ENCODE measurements at regions not wholly inside any gene's neighbourhood (a gene's known extent, or its start where the extent isn't known, plus 50 kb on each side); places are given as distances from the start of the nearest gene placed in this dataset.

GRCh38 chr12:91672130-91672529 lies 473.5 kb downstream of the BTG1 start:
- H3K27me3 ChIP-seq (ENCODE audit: insufficient read depth, low read depth), result no peaks in the 10 kb centered on the region
- H3K4me3 ChIP-seq, result no peak overlapping the region
- H3K4me1 ChIP-seq (replicated peaks; ENCODE audit: insufficient read depth), result no peaks in the 10 kb centered on the region
- no peak for TF ChIP-seq EZH2 (IDR thresholded peaks at IDR 0.05; ENCODE audit: low read depth)
- TF ChIP-seq CTCF (conservative IDR thresholded peaks at IDR 0.05), result no peak
- H3K9me2 ChIP-seq (ENCODE audit: insufficient read depth), result no peaks in the 10 kb centered on the region
- no peaks in the 10 kb centered on the region for H3K36me3 ChIP-seq (ENCODE audit: low read depth)
- intact Hi-C loops (cut with micrococcal nuclease; ENCODE audit: unreplicated experiment), result no loop called here
- H3K27ac ChIP-seq, result no peak overlapping the region
- CTCF ChIA-PET, result no interaction called here
- DNase-seq, result no peak
- no peaks in the 10 kb centered on the region for H3K79me2 ChIP-seq (ENCODE audit: low read depth)
- no peaks in the 10 kb centered on the region for H4K20me1 ChIP-seq (ENCODE audit: insufficient read depth)
- H3K9me3 ChIP-seq (ENCODE audit: insufficient read depth, low read depth), result 0 out of 2 replicates have a peak, but pooled peaks cover 4% of the 10 kb centered on the region
- H2AFZ ChIP-seq, result no peak overlapping the region
- no TSS peak for BruUV-seq (replicated peaks)
- no peaks in the 10 kb centered on the region for H3F3A ChIP-seq (ENCODE audit: insufficient read depth, low read depth)
- POLR2A ChIA-PET (ENCODE audit: unreplicated experiment), result no interaction called here
- H3K4me2 ChIP-seq, result no peak overlapping the region

GRCh38 chr12:91667694-91668093 lies 478.0 kb downstream of the BTG1 start:
- Histone ChIP-seq H3K9me2 (ENCODE audit: insufficient read depth) (no peaks in the 10 kb centered on the region), H3K9me3 (ENCODE audit: insufficient read depth, low read depth) (0 out of 2 replicates have a peak, but pooled peaks cover 4% of the 10 kb centered on the region), H4K20me1 (ENCODE audit: insufficient read depth) (no peaks in the 10 kb centered on the region), H3F3A (ENCODE audit: insufficient read depth, low read depth) (no peaks in the 10 kb centered on the region), H3K27ac (no peak overlapping the region), H3K27me3 (ENCODE audit: insufficient read depth, low read depth) (no peaks in the 10 kb centered on the region), H2AFZ (no peak overlapping the region), H3K79me2 (ENCODE audit: low read depth) (no peaks in the 10 kb centered on the region), H3K4me1 (replicated peaks; ENCODE audit: insufficient read depth) (no peaks in the 10 kb centered on the region), H3K4me2 (no peak overlapping the region), H3K36me3 (ENCODE audit: low read depth) (no peaks in the 10 kb centered on the region), H3K4me3 (no peak overlapping the region)
- no peak for DNase-seq
- TF ChIP-seq EZH2 (IDR thresholded peaks at IDR 0.05; ENCODE audit: low read depth), result no peak
- intact Hi-C loops (cut with micrococcal nuclease; ENCODE audit: unreplicated experiment), result no loop called here
- POLR2A ChIA-PET (ENCODE audit: unreplicated experiment), result interaction anchor here (0.7 kb wide), 1 partner anchor 55 kb away, joined by 5 read pairs; no protein-coding TSS in a partner anchor
- CTCF ChIA-PET, result no interaction called here
- BruUV-seq (replicated peaks), result no TSS peak

DNA sequence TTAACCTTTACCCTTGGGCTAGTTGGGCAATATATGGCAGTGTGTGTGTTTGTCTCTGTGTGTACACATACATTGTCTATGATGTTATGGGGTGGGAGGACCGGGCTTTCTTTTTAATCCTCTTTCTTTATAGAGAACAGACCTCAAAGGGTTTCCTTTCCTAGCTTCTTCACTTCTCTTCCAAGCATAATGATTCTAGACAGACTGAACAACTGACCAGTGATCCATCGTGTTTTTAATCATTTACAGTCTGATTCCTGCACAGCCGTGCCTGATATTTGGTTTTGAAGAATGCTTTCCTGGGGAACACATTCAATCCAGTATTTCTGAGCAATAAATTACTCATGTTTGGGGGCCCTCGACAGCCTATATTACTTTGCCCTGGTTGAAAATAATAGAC lies 481.1 kb upstream of the DCN start:
- no peaks in the 10 kb centered on the region for H3K4me1 ChIP-seq (replicated peaks; ENCODE audit: insufficient read depth)
- intact Hi-C loops (cut with micrococcal nuclease; ENCODE audit: unreplicated experiment), result no loop called here
- H3K36me3 ChIP-seq (ENCODE audit: low read depth), result no peaks in the 10 kb centered on the region
- no peaks in the 10 kb centered on the region for H3K79me2 ChIP-seq (ENCODE audit: low read depth)
- no TSS peak for BruUV-seq (replicated peaks)
- no peaks in the 10 kb centered on the region for H3K9me3 ChIP-seq (ENCODE audit: insufficient read depth, low read depth)
- no peak overlapping the region for H3K27ac ChIP-seq
- ChIA-PET POLR2A (ENCODE audit: unreplicated experiment) (no interaction called here), CTCF (no interaction called here)
- H3F3A ChIP-seq (ENCODE audit: insufficient read depth, low read depth), result no peaks in the 10 kb centered on the region
- no peak overlapping the region for H2AFZ ChIP-seq
- H3K9me2 ChIP-seq (ENCODE audit: insufficient read depth), result no peaks in the 10 kb centered on the region
- DNase-seq, result no peak
- H3K4me3 ChIP-seq, result no peak overlapping the region
- no peaks in the 10 kb centered on the region for H3K27me3 ChIP-seq (ENCODE audit: insufficient read depth, low read depth)
- H4K20me1 ChIP-seq (ENCODE audit: insufficient read depth), result no peaks in the 10 kb centered on the region
- no peak for TF ChIP-seq CTCF (conservative IDR thresholded peaks at IDR 0.05)
- TF ChIP-seq EZH2 (IDR thresholded peaks at IDR 0.05; ENCODE audit: low read depth), result no peak
- no peak overlapping the region for H3K4me2 ChIP-seq

- Histone ChIP-seq H4K20me1 (ENCODE audit: insufficient read depth) (no peaks in the 10 kb centered on the region), H3K4me3 (no peak overlapping the region), H3K9me2 (ENCODE audit: insufficient read depth) (no peaks in the 10 kb centered on the region), H2AFZ (no peak overlapping the region), H3K36me3 (ENCODE audit: low read depth) (no peaks in the 10 kb centered on the region), H3K79me2 (ENCODE audit: low read depth) (no peaks in the 10 kb centered on the region), H3K27me3 (ENCODE audit: insufficient read depth, low read depth) (no peaks in the 10 kb centered on the region), H3K9me3 (ENCODE audit: insufficient read depth, low read depth) (no peaks in the 10 kb centered on the region), H3K27ac (no peak overlapping the region), H3F3A (ENCODE audit: insufficient read depth, low read depth) (no peaks in the 10 kb centered on the region), H3K4me2 (no peak overlapping the region), H3K4me1 (replicated peaks; ENCODE audit: insufficient read depth) (no peaks in the 10 kb centered on the region)
- intact Hi-C loops (cut with micrococcal nuclease; ENCODE audit: unreplicated experiment), result no loop called here
- POLR2A ChIA-PET (ENCODE audit: unreplicated experiment), result no interaction called here
- no peak for DNase-seq
- no TSS peak for BruUV-seq (replicated peaks)
- TF ChIP-seq CTCF (conservative IDR thresholded peaks at IDR 0.05) (no peak), EZH2 (IDR thresholded peaks at IDR 0.05; ENCODE audit: low read depth) (no peak)
- CTCF ChIA-PET, result no interaction called here
Observed at GRCh38 chr12:91663310-91663709, 480.7 kb upstream of the DCN start.

All from PC-9 (cell line).